ENCODE measurements at regions not wholly inside any gene's neighbourhood (a gene's known extent, or its start where the extent isn't known, plus 50 kb on each side); places are given as distances from the start of the nearest gene placed in this dataset.
"Not testable (repeated sequence)": the region's sequence is repeated elsewhere in the genome, so short reads cannot be mapped to it uniquely, and the experiment has no call there.

- Histone ChIP-seq H3K36me3 (ENCODE audit: low read depth) (no peaks in the 10 kb centered on the region), H3K4me1 (ENCODE audit: low read depth) (no peaks in the 10 kb centered on the region), H3K9me3 (no peaks in the 10 kb centered on the region), H3K4me3 (no peak overlapping the region)
- no peak for ATAC-seq
- TF ChIP-seq, protein P1, sequence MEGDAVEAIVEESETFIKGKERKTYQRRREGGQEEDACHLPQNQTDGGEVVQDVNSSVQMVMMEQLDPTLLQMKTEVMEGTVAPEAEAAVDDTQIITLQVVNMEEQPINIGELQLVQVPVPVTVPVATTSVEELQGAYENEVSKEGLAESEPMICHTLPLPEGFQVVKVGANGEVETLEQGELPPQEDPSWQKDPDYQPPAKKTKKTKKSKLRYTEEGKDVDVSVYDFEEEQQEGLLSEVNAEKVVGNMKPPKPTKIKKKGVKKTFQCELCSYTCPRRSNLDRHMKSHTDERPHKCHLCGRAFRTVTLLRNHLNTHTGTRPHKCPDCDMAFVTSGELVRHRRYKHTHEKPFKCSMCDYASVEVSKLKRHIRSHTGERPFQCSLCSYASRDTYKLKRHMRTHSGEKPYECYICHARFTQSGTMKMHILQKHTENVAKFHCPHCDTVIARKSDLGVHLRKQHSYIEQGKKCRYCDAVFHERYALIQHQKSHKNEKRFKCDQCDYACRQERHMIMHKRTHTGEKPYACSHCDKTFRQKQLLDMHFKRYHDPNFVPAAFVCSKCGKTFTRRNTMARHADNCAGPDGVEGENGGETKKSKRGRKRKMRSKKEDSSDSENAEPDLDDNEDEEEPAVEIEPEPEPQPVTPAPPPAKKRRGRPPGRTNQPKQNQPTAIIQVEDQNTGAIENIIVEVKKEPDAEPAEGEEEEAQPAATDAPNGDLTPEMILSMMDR (IDR thresholded peaks at IDR 0.05) = no peak
- no peak for DNase-seq
- intact Hi-C loops (cut with DNase I, micrococcal nuclease) = no loop called here
Measured at GRCh38 chr3:157856078-157856939, 249.9 kb downstream of the SHOX2 start.

GRCh38 chr3:157845839-157846238 lies 260.4 kb downstream of the SHOX2 start:
- H3K9me3 ChIP-seq; H3K4me3 ChIP-seq; DNase-seq; H3K4me1 ChIP-seq (ENCODE audit: low read depth); ATAC-seq; H3K36me3 ChIP-seq (ENCODE audit: low read depth); intact Hi-C loops (cut with DNase I, micrococcal nuclease): not testable (repeated sequence)

DNA sequence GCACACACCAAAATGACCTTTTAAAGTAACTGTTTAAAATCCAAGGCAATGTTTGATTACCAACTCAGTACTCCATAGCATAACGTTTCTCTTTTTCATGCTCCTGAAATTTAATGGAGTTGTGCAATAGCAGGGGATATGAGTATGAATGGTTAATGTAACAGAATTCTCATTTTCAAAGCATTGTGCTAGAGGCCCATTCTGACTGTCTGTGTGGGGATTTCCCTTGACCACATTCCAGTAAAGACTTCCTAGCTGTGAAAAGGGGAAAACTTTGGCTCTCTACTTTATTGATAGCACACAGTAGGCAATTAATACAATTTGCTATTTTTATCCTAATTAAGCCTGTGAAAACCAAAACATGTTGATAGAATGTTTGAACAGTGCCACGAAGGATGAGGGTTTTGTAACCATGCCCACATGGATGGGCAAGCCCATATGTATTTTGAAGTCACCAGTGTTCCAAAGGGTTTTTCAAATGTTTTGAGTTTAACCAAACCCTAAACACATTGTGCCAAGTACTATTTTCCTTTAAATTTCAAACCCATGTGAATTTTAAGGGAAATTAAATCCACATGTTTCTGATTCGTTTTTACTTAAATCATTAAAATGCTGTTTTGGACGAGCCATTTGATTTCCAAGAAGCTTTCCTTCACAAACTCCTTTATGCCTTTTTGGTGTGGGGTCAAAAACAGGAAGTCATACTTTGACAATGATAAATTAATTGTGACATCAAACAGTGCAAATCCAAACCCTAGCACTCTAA lies 261.2 kb downstream of the SHOX2 start:
- intact Hi-C loops (cut with DNase I, micrococcal nuclease) = no loop called here
- TF ChIP-seq, protein P1 (IDR thresholded peaks at IDR 0.05) = no peak
- ATAC-seq (no peak), DNase-seq (no peak)
- Histone ChIP-seq H3K9me3 (no peaks in the 10 kb centered on the region), H3K4me3 (no peak overlapping the region), H3K36me3 (ENCODE audit: low read depth) (no peaks in the 10 kb centered on the region), H3K4me1 (ENCODE audit: low read depth) (no peaks in the 10 kb centered on the region)

DNA sequence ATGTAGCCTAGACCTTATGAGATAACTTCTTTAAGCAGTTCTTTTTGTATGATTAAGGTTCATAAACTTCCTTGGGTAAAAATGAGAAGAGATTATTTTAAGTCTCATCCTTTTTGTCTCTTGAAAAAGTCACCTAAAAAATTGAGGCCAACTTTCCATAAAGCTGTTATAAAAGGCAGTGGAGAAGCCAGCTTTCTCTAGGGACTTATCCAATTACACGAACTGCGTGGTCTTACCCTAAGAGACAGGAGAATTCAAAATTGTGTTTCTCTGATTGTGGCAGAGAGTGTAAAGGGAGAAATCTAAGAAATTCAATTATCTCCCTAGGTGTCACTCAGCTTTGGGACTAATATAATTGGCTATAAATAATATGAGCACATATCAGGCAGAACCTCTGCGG lies 262.0 kb downstream of the SHOX2 start:
- intact Hi-C loops (cut with DNase I, micrococcal nuclease) = no loop called here
- DNase-seq (no peak), ATAC-seq (no peak)
- no peaks in the 10 kb centered on the region for H3K9me3 ChIP-seq
- H3K36me3 ChIP-seq (ENCODE audit: low read depth) = no peaks in the 10 kb centered on the region
- H3K4me1 ChIP-seq (ENCODE audit: low read depth) = no peaks in the 10 kb centered on the region
- TF ChIP-seq, protein P1 (IDR thresholded peaks at IDR 0.05) = no peak
- H3K4me3 ChIP-seq = no peak overlapping the region

DNA sequence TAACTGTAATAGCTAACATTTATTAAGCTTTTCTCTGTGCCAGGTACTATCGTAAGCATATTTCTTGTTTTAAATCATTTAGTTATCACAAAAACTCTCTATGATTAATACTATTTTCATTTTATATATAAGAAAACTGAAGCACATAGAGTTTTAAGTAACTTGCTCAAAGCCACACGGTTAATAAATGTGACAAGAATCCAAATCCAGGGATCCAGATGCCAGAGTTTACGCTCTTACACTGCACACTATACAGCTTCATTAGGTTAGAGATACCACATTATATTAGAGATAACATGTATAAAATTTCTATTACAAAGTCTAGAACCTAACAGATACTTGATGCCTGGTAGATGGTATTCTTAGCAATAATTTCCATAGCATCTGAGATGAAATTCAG lies 265.2 kb downstream of the SHOX2 start:
- Histone ChIP-seq H3K4me1 (ENCODE audit: low read depth) (no peaks in the 10 kb centered on the region), H3K4me3 (no peak overlapping the region), H3K36me3 (ENCODE audit: low read depth) (no peaks in the 10 kb centered on the region), H3K9me3 (no peaks in the 10 kb centered on the region)
- TF ChIP-seq, protein P1 (IDR thresholded peaks at IDR 0.05) = no peak
- intact Hi-C loops (cut with DNase I, micrococcal nuclease) = no loop called here
- DNase-seq (no peak), ATAC-seq (no peak)

- DNase-seq = no peak
- TF ChIP-seq, protein P1 (IDR thresholded peaks at IDR 0.05) = no peak
- no peaks in the 10 kb centered on the region for H3K9me3 ChIP-seq
- no peak overlapping the region for H3K4me3 ChIP-seq
- ATAC-seq = no peak
- no peaks in the 10 kb centered on the region for H3K4me1 ChIP-seq (ENCODE audit: low read depth)
- intact Hi-C loops (cut with DNase I, micrococcal nuclease) = no loop called here
- no peaks in the 10 kb centered on the region for H3K36me3 ChIP-seq (ENCODE audit: low read depth)
Measured at GRCh38 chr3:157840564-157840963, 265.7 kb downstream of the SHOX2 start.

Data from mucosa of descending colon (tissue), 3 donors.